VCaP (cell line): ENCODE measurements at regions not wholly inside any gene's neighbourhood (a gene's known extent, or its start where the extent isn't known, plus 50 kb on each side); places are given as distances from the start of the nearest gene placed in this dataset.

Experiments
- H3K27ac ChIP-seq: fragments of 450-650 bp; 2 replicates; pipeline ENCODE4 v1.5.1; 2017
- CTCF ChIP-seq: fragments of 450-650 bp; conservative IDR thresholded peaks from 2 replicates; pipeline ENCODE4 v1.5.1; 2017; ENCODE audit warnings: mild to moderate bottlenecking, moderate library complexity

DNA sequence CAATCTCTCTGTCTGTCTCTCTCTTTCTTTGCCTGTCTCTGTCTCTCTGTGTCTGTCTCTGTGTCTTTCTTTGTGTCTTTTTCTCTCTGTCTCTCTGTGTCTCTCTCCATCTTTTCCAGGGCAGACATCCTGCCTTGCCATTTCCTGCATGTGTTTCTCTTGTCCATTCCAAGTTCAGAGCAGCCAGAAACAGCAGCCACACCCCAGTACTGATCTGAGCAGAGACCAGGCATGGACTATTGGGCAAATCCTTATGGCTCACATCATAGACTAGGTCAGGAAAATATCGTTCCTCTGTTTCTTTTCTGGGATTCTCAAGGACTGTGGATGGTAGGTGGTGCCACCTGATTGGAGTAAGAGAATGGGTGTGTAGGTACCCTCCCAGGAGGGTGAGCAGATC lies 95.8 kb downstream of the RAMP3 start:
- H3K27ac ChIP-seq, result no peak overlapping the region
- TF ChIP-seq CTCF, result no peak

DNA sequence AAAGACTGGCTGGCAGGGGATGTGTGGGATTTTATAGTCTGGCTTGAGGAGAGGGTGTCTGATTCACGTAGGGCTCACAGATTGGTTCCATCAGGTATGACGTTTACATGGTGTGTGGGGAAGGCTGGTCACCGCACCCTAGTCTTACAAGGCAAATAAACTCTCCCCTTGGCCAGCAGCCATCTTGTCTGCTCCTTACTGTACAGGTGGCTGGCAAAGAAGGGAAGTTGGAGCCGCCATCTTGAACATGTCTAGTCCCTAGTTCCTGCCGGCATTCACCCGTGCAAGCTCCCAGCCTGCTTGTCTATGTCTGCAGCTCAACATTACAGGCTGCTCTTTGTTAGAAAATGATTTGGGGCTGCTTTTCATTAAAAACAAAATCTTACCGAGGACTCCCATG lies 97.6 kb downstream of the RAMP3 start:
- no peak overlapping the region for H3K27ac ChIP-seq
- no peak for TF ChIP-seq CTCF

DNA sequence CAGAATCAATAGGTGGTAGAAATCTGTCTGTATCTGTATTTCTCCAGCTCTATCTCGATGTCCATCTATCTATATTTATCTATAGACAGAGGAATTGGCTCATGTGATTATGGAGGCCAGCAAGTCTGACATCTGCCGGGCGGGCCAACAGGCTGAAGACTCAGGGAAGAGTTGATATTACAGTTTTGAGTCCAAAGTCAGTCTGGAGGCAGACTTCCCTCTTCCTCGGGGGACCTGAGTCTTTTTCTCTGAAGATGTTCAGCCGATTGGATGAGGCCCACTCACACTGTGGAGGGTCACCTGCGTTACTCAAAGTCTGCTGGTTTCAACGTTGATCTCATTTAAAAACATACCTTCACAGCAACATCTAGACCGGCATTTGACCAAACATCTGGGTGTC lies 98.7 kb downstream of the RAMP3 start:
- H3K27ac ChIP-seq, result no peak overlapping the region
- no peak for TF ChIP-seq CTCF

- TF ChIP-seq CTCF, result no peak
- H3K27ac ChIP-seq, result no peak overlapping the region
These were observed 99.2 kb downstream of the RAMP3 start for GRCh38 chr7:45256775-45257174.

DNA sequence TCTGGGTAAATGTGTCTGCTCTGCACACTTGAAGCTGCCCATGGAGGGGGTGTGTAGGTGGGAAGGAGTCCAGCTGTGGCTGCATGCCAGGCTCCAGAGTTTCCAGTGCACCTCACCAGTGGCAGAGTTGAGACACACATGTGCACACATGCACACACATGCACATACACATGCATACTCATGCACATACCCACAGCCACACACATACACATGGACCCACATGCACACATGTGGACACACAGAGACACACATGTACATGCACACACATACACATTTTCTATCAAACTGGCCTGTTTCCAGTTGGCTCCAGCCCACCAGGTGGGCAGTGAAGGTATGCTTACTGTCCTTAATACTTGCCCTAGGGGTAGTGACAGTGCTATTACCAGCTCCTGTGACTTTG lies 99.7 kb downstream of the RAMP3 start:
- H3K27ac ChIP-seq, result no peak overlapping the region
- no peak for TF ChIP-seq CTCF

DNA sequence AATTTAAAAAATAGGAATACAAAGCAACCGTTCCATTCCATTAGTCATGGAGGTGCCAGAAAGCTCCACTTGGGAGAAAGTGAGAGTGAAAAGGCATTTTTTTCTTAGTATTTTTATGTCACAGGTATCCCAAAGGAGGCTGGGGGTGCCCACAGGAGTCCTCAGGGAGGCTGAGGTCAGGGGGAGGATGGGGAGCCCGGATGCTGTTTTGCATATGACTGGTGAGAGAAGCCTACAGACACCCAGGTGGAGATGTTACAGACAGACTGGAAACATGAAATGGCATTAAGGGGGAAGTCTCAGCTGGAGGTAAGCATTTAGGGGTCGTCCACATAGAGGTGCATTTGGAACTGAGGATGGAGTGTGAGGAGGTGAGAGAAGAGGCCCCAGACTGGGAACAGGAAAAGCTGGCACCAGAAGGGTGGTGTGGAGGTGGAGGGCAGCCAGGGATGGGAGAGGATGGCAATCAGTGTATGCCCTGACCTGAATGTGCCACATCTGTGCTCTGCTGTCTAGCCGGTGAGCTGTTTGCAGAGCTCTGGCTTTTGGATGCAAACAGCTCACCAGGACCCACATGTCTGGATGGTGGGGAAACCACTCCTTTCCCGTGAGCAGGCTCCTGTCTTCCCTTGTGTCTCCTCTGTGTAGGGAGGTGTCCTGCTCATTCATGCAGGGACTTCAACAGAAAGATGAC lies 101.1 kb downstream of the RAMP3 start:
- TF ChIP-seq CTCF, result no peak

DNA sequence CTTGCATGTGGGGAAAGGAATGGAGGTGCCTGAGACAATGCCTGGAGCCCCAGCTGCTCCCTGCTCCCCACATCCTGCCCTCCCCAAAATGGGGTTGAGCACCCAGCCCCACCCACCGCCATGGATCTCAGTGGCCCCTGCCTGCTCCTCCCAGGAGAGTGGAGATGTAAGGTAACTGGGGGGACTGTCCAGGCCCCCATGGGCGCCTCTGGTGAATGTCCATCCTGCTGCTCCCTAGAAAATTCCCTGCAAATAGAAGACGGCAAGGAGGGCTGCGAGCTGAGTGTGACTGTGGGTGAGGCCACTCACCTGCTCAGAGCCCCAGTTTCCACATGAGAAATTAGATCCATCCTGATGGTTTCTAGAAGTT lies 101.6 kb downstream of the RAMP3 start:
- no peak overlapping the region for H3K27ac ChIP-seq
- TF ChIP-seq CTCF, result no peak

More for the DNA sequence above, 101.1 kb downstream of the RAMP3 start:
- no peak overlapping the region for H3K27ac ChIP-seq
